KBM-7 (cell line): ENCODE measurements at regions not wholly inside any gene's neighbourhood (a gene's known extent, or its start where the extent isn't known, plus 50 kb on each side); places are given as distances from the start of the nearest gene placed in this dataset.

Experiments used
- DNase-seq: peaks from one replicate; pipeline ENCODE4 v3.0.0-alpha.2; 2015
- in situ Hi-C: fragments of 300-500 bp; cut with MboI; formaldehyde crosslinking; loops from 2 replicates; pipeline ENCODE4 v1.14.3; 2020; ENCODE audit warnings: low sequenced_read_pairs, low pct_unique_long_range_greater_than_20kb, mixed read lengths

GRCh38 chr11:111049131-111049530, 196.4 kb upstream of the POU2AF2 start:
- DNase-seq = no peak
- in situ Hi-C loops = no loop called here

- no peak for DNase-seq
- in situ Hi-C loops = no loop called here
Observed at GRCh38 chr11:111047374-111047773, 198.2 kb upstream of the POU2AF2 start.

- no peak for DNase-seq
- in situ Hi-C loops = no loop called here
Observed at GRCh38 chr11:111046291-111046690, 199.2 kb upstream of the POU2AF2 start.

- DNase-seq = no peak
Observed at GRCh38 chr11:111045874-111046273, 199.7 kb upstream of the POU2AF2 start.

GRCh38 chr11:111045407-111045803, 200.1 kb upstream of the POU2AF2 start:
- in situ Hi-C loops = no loop called here

More at GRCh38 chr11:111045874-111046273, 199.7 kb upstream of the POU2AF2 start:
- in situ Hi-C loops = no loop called here

GRCh38 chr11:111044751-111045406, 200.6 kb upstream of the POU2AF2 start:
- in situ Hi-C loops = no loop called here
- no peak for DNase-seq

More at GRCh38 chr11:111045407-111045803, 200.1 kb upstream of the POU2AF2 start:
- DNase-seq = no peak

GRCh38 chr11:111039982-111040381, 205.5 kb upstream of the POU2AF2 start:
- no peak for DNase-seq
- in situ Hi-C loops = no loop called here

GRCh38 chr11:111035746-111036145, 209.8 kb upstream of the POU2AF2 start:
- DNase-seq = no peak
- in situ Hi-C loops = no loop called here

GRCh38 chr11:111026241-111026640, 219.3 kb upstream of the POU2AF2 start:
- DNase-seq = no peak
- in situ Hi-C loops = no loop called here

- in situ Hi-C loops = no loop called here
- no peak for DNase-seq
Observed at GRCh38 chr11:111021131-111021530, 224.4 kb upstream of the POU2AF2 start.

GRCh38 chr11:111019871-111020670, 225.5 kb upstream of the POU2AF2 start:
- DNase-seq = no peak
- in situ Hi-C loops = no loop called here

- in situ Hi-C loops = no loop called here
- DNase-seq = no peak
Observed at GRCh38 chr11:111019451-111019850, 226.1 kb upstream of the POU2AF2 start.

GRCh38 chr11:111018566-111018965, 227.0 kb upstream of the POU2AF2 start:
- in situ Hi-C loops = no loop called here

GRCh38 chr11:111012491-111012890, 233.0 kb upstream of the POU2AF2 start:
- in situ Hi-C loops = no loop called here
- DNase-seq = no peak

More at GRCh38 chr11:111018566-111018965, 227.0 kb upstream of the POU2AF2 start:
- DNase-seq = no peak

GRCh38 chr11:111011275-111011594, 234.3 kb upstream of the POU2AF2 start:
- in situ Hi-C loops = no loop called here
- no peak for DNase-seq

- in situ Hi-C loops = no loop called here
- DNase-seq = no peak
Observed at GRCh38 chr11:111010391-111011274, 234.9 kb upstream of the POU2AF2 start.

GRCh38 chr11:111006227-111006626, 239.3 kb upstream of the POU2AF2 start:
- in situ Hi-C loops = no loop called here
- DNase-seq = no peak

- in situ Hi-C loops = no loop called here
- DNase-seq = no peak
Observed at GRCh38 chr11:111001986-111002611, 243.4 kb upstream of the POU2AF2 start.

GRCh38 chr11:111001081-111001430, 244.5 kb upstream of the POU2AF2 start:
- no peak for DNase-seq
- in situ Hi-C loops = no loop called here
